T follicular helper cell (primary cell): ENCODE measurements at regions not wholly inside any gene's neighbourhood (a gene's known extent, or its start where the extent isn't known, plus 50 kb on each side); places are given as distances from the start of the nearest gene placed in this dataset.

ENCODE experiments used
- DNase-seq: peaks from one replicate; pipeline ENCODE4 v3.0.0-alpha.2; 2020; ENCODE audit warnings: low read depth

- no peak for DNase-seq
Measured at GRCh38 chr6:138550346-138550767, 51.1 kb upstream of the NHSL1 start.

GRCh38 chr6:138554146-138554545 lies 54.9 kb upstream of the NHSL1 start:
- DNase-seq: no peak

- DNase-seq: no peak
Measured at GRCh38 chr6:138555421-138555988, 56.2 kb upstream of the NHSL1 start.

GRCh38 chr6:138557147-138557546 lies 57.9 kb upstream of the NHSL1 start:
- DNase-seq: no peak

GRCh38 chr6:138559143-138559542 lies 59.8 kb upstream of the NHSL1 start:
- no peak for DNase-seq

GRCh38 chr6:138560130-138560860 lies 61.0 kb upstream of the NHSL1 start:
- no peak for DNase-seq

- DNase-seq: no peak
Measured at GRCh38 chr6:138562691-138563090, 63.4 kb upstream of the NHSL1 start.

- no peak for DNase-seq
Measured at GRCh38 chr6:138563231-138563630, 63.9 kb upstream of the NHSL1 start.

- DNase-seq: no peak
Measured at GRCh38 chr6:138563650-138564049, 64.4 kb upstream of the NHSL1 start.

GRCh38 chr6:138564170-138564721 lies 65.0 kb upstream of the NHSL1 start:
- DNase-seq: no peak

GRCh38 chr6:138567052-138567451 lies 67.8 kb upstream of the NHSL1 start:
- DNase-seq: no peak

GRCh38 chr6:138568997-138569396 lies 69.7 kb upstream of the NHSL1 start:
- no peak for DNase-seq

- no peak for DNase-seq
Measured at GRCh38 chr6:138569554-138569953, 70.3 kb upstream of the NHSL1 start.

- DNase-seq: no peak
Measured at GRCh38 chr6:138569970-138570724, 70.9 kb upstream of the NHSL1 start.

GRCh38 chr6:138570725-138571029 lies 71.4 kb upstream of the NHSL1 start:
- DNase-seq: no peak

- DNase-seq: no peak
Measured at GRCh38 chr6:138571181-138571580, 71.9 kb upstream of the NHSL1 start.

GRCh38 chr6:138571585-138572166 lies 72.4 kb upstream of the NHSL1 start:
- no peak for DNase-seq

- no peak for DNase-seq
Measured at GRCh38 chr6:138572167-138572875, 73.0 kb upstream of the NHSL1 start.

- DNase-seq: no peak
Measured at GRCh38 chr6:138572885-138573284, 73.6 kb upstream of the NHSL1 start.

GRCh38 chr6:138575257-138575656 lies 76.0 kb upstream of the NHSL1 start:
- DNase-seq: no peak

- no peak for DNase-seq
Measured at GRCh38 chr6:138576313-138576712, 77.0 kb upstream of the NHSL1 start.
